HCT116 (cell line): ENCODE measurements at regions not wholly inside any gene's neighbourhood (a gene's known extent, or its start where the extent isn't known, plus 50 kb on each side); places are given as distances from the start of the nearest gene placed in this dataset.

Experiments
- ATAC-seq: fragments of 200-7000 bp; cut with Tn5 transposase; 2 replicates; pipeline ENCODE4 v1.9.1; 2020; ENCODE audit warnings: mild to moderate bottlenecking, moderate library complexity
- BruUV-seq: library from RNA; stranded (reverse); fragments of 400-500 nt; replicated peaks from 2 replicates; lab custom pipeline; 2021; lab: Mats Ljungman, UMichigan
- CTCF ChIA-PET: fragments of 300-600 bp; sonication (Branson Sonifier 250); formaldehyde crosslinking; loops from one replicate; lab custom pipeline; 2021; ENCODE audit warnings: antibody characterized with exemption; lab: Charles Lee
- POLR2A ChIA-PET: fragments of 300-600, 350-600 bp; sonication (Branson Sonifier 250); formaldehyde crosslinking; loops from one replicate; lab custom pipeline; 2021; ENCODE audit warnings: antibody characterized with exemption; lab: Charles Lee
- RAD21 ChIA-PET, 2 experiments: fragments of 300-600 bp; sonication (Branson Sonifier 250); formaldehyde crosslinking; loops; one replicate each; lab custom pipeline; 2023; ENCODE audit warnings: low total read pairs in 2 of 2; ENCODE audit not compliant: uncharacterized antibody in 2 of 2, unreplicated experiment in 2 of 2, low non-redundant PET in 1 of 2; lab: Charles Lee
- DNase-seq: peaks from one replicate; pipeline ENCODE4 v3.0.0-alpha.2; 2010; ENCODE audit warnings: low read depth, low spot score
- H2AFZ ChIP-seq: fragments of 200-600 bp; shearing (Covaris generic), sonication (generic); 2 replicates; pipeline ENCODE4 v1.6.1; 2017; ENCODE audit warnings: low read depth, mixed run types, mixed read lengths, antibody characterized with exemption, low read length; ENCODE audit not compliant: poor library complexity, severe bottlenecking
- H3K27ac ChIP-seq: 2 replicates; pipeline ENCODE4 v1.5.1; 2012; ENCODE audit warnings: low read depth, low read length
- H3K27me3 ChIP-seq: fragments of 200-600 bp; sonication (generic); 2 replicates; pipeline ENCODE4 v1.6.1; 2016; ENCODE audit warnings: mixed run types, low read length, mixed read lengths; ENCODE audit not compliant: insufficient read depth
- H3K36me3 ChIP-seq, 2 experiments: fragments of 200-500 bp in 1 of 2; fragments of 200-600 bp in 1 of 2; sonication (Bioruptor generic) in 1 of 2; sonication (generic) in 1 of 2; 2 replicates each; pipeline versions ENCODE4 v1.5.1 to v1.6.1; 2014 to 2016; ENCODE audit warnings: low read length in 2 of 2, inconsistent platforms in 1 of 2, mixed read lengths in 1 of 2, mixed run types in 1 of 2; ENCODE audit not compliant: insufficient read depth in 2 of 2, control insufficient read depth in 1 of 2
- H3K4me1 ChIP-seq, 2 experiments: fragments of 200-600 bp in 1 of 2; sonication (generic) in 1 of 2; 2 replicates each; pipeline versions ENCODE4 v1.5.1 to v1.6.1; 2012 to 2017; ENCODE audit warnings: low read length in 2 of 2, inconsistent platforms in 1 of 2, mild to moderate bottlenecking in 1 of 2, mixed read lengths in 1 of 2, mixed run types in 1 of 2, moderate library complexity in 1 of 2; ENCODE audit not compliant: insufficient read depth in 2 of 2, control insufficient read depth in 1 of 2
- H3K4me2 ChIP-seq: fragments of 200-600 bp; sonication (generic); 2 replicates; pipeline ENCODE4 v1.6.1; 2017; ENCODE audit warnings: mixed run types, low read length, mixed read lengths
- H3K4me3 ChIP-seq, 2 experiments: fragments of 200-600 bp in 1 of 2; sonication (generic) in 1 of 2; replicated peaks in 1 of 2; 2 replicates each; pipeline ENCODE4 v1.5.1; 2011 to 2016; ENCODE audit warnings: low read length in 2 of 2, control low read depth in 1 of 2, low read depth in 1 of 2, mild to moderate bottlenecking in 1 of 2, mixed read lengths in 1 of 2, mixed run types in 1 of 2
- H3K79me2 ChIP-seq: fragments of 200-600 bp; sonication (generic); 2 replicates; pipeline ENCODE4 v1.6.1; 2017; ENCODE audit warnings: mild to moderate bottlenecking, mixed run types, low read length, moderate library complexity, mixed read lengths; ENCODE audit not compliant: insufficient read depth
- H3K9ac ChIP-seq: fragments of 200-600 bp; sonication (generic); 2 replicates; pipeline ENCODE4 v1.6.1; 2016; ENCODE audit warnings: low read length, mixed read lengths
- H3K9me2 ChIP-seq: fragments of 200-600 bp; sonication (generic), shearing (Covaris generic); 2 replicates; pipeline ENCODE4 v1.6.1; 2017; ENCODE audit warnings: mixed run types, mild to moderate bottlenecking, moderate library complexity; ENCODE audit not compliant: insufficient read depth
- H3K9me3 ChIP-seq, 2 experiments: fragments of 200-500 bp in 1 of 2; fragments of 200-600 bp in 1 of 2; sonication (Bioruptor generic) in 1 of 2; sonication (generic) in 1 of 2; 2 replicates each; pipeline ENCODE4 v1.6.1; 2014 to 2017; ENCODE audit warnings: low read length in 2 of 2, mixed read lengths in 2 of 2, inconsistent platforms in 1 of 2, low read depth in 1 of 2, mild to moderate bottlenecking in 1 of 2, mixed run types in 1 of 2, moderate library complexity in 1 of 2; ENCODE audit not compliant: control insufficient read depth in 1 of 2, insufficient read depth in 1 of 2
- H4K20me1 ChIP-seq: fragments of 200-600 bp; sonication (generic), shearing (Covaris generic); 2 replicates; pipeline ENCODE4 v1.6.1; 2017; ENCODE audit warnings: mixed run types, mild to moderate bottlenecking, moderate library complexity; ENCODE audit not compliant: insufficient read depth
- CBX3 ChIP-seq: IDR thresholded peaks from 2 replicates; pipeline ENCODE4 v1.6.1; 2012; ENCODE audit warnings: low read depth
- CEBPB ChIP-seq: IDR thresholded peaks from 2 replicates; pipeline ENCODE4 v1.6.1; 2012; ENCODE audit warnings: low read depth
- CTCF ChIP-seq, 3 experiments: fragments of 200-600 bp in 1 of 3; sonication (generic) in 1 of 3; IDR thresholded peaks in 2 of 3; conservative IDR thresholded peaks in 1 of 3; 2 replicates each; pipeline ENCODE4 v1.5.1; 2012 to 2017; ENCODE audit warnings: low read depth in 2 of 3, low read length in 2 of 3, antibody characterized with exemption in 1 of 3, borderline replicate concordance in 1 of 3, control low read depth in 1 of 3, mild to moderate bottlenecking in 1 of 3, mixed read lengths in 1 of 3, mixed run types in 1 of 3, moderate library complexity in 1 of 3; ENCODE audit not compliant: insufficient read depth in 1 of 3
- EGR1 ChIP-seq: IDR thresholded peaks from 2 replicates; pipeline ENCODE4 v1.6.1; 2012; ENCODE audit warnings: low read depth
- EZH2 ChIP-seq: fragments of 200-600 bp; sonication (generic); IDR thresholded peaks from 2 replicates; pipeline ENCODE4 v1.6.1; 2017; ENCODE audit warnings: antibody characterized with exemption, mixed run types
- EZH2phosphoT487 ChIP-seq: fragments of 200-600 bp; IDR thresholded peaks from 2 replicates; pipeline ENCODE4 v1.6.1; 2018; ENCODE audit warnings: antibody characterized with exemption, borderline replicate concordance
- FOSL1 ChIP-seq: IDR thresholded peaks from 2 replicates; pipeline ENCODE4 v1.6.1; 2012; ENCODE audit warnings: low read depth
- JUND ChIP-seq: IDR thresholded peaks from 2 replicates; pipeline ENCODE4 v1.6.1; 2012
- POLR2AphosphoS5 ChIP-seq: IDR thresholded peaks from 2 replicates; pipeline ENCODE4 v1.6.1; 2011; ENCODE audit warnings: mild to moderate bottlenecking, low read depth, low read length, moderate library complexity
- RAD21 ChIP-seq: IDR thresholded peaks from 2 replicates; pipeline ENCODE4 v1.6.1; 2012; ENCODE audit warnings: low read depth, mild to moderate bottlenecking
- SIN3A ChIP-seq: IDR thresholded peaks from 2 replicates; pipeline ENCODE4 v1.6.1; 2012; ENCODE audit warnings: low read depth
- SP1 ChIP-seq: IDR thresholded peaks from 2 replicates; pipeline ENCODE4 v1.6.1; 2012; ENCODE audit warnings: low read depth
- SRF ChIP-seq: IDR thresholded peaks from 2 replicates; pipeline ENCODE4 v1.6.1; 2012; ENCODE audit warnings: low read depth
- TCF7L2 ChIP-seq: IDR thresholded peaks from 2 replicates; pipeline ENCODE4 v1.7.0; 2011; ENCODE audit warnings: borderline replicate concordance, inconsistent platforms; ENCODE audit not compliant: insufficient read depth, insufficient read length; ENCODE audit errors: extremely low read depth
- YY1 ChIP-seq: IDR thresholded peaks from 2 replicates; pipeline ENCODE4 v1.6.1; 2011; ENCODE audit warnings: low read length, low read depth, moderate library complexity, mild to moderate bottlenecking; ENCODE audit not compliant: insufficient replicate concordance; ENCODE audit errors: extremely low read depth
- ZNF274 ChIP-seq: fragments of 200-500 bp; sonication (Bioruptor generic); IDR thresholded peaks from 2 replicates; pipeline ENCODE4 v1.6.1; 2014; ENCODE audit warnings: mild to moderate bottlenecking, low read depth, low read length, inconsistent platforms
- intact Hi-C: fragments of 100-400 bp; cut with micrococcal nuclease; formaldehyde crosslinking; loops from 2 replicates; pipeline ENCODE4 v1.10.0; 2022
- TF ChIP-seq, protein P1 (sequence below): IDR thresholded peaks from 2 replicates; pipeline ENCODE4 v1.6.1; 2012
- TF ChIP-seq, protein P2 (sequence below): IDR thresholded peaks from 2 replicates; pipeline ENCODE4 v1.6.1; 2012; ENCODE audit warnings: low read depth
- TF ChIP-seq, protein P3 (sequence below): IDR thresholded peaks from 2 replicates; pipeline ENCODE4 v1.6.1; 2012

DNA sequence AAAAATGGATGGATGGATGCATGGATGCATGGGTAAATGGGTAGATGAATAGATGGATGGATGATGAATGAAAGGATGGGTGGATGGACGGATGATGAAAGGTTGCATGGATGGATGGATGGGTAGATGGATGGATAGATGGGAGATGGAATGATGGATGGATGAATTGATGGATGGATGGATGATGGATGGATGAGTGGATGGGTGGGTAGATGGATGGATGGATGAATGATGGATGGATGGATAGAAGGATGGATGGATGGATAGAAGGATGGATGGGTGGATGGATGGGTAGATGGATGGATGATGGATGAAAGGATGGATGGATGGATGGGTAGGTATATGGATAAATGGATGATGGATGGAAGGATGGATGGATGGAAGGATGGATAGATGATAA lies 115.1 kb upstream of the LSM14A start:
- Histone ChIP-seq H3K36me3 (no peaks in the 10 kb centered on the region), H2AFZ (no peak overlapping the region), H3K9me3 (no peaks in the 10 kb centered on the region), H3K4me1 (no peaks in the 10 kb centered on the region), H3K27ac (no peak overlapping the region), H3K79me2 (no peaks in the 10 kb centered on the region), H3K4me3 (no peak overlapping the region), H3K27me3 (no peaks in the 10 kb centered on the region), H3K4me2 (no peak overlapping the region), H3K9me2 (no peaks in the 10 kb centered on the region), H3K9ac (no peak overlapping the region), H4K20me1 (no peaks in the 10 kb centered on the region)
- ChIA-PET POLR2A (no interaction called here), RAD21 (no interaction called here), CTCF (no interaction called here)
- TF ChIP-seq RAD21 (no peak), CEBPB (no peak), EZH2phosphoT487 (no peak), EGR1 (no peak), SP1 (no peak), YY1 (no peak), POLR2AphosphoS5 (no peak), SRF (no peak), ZNF274 (no peak), TCF7L2 (no peak), JUND (no peak), SIN3A (no peak), EZH2 (no peak), FOSL1 (no peak), CTCF (IDR thresholded peaks at IDR 0.05 in 2 of 3, conservative IDR thresholded peaks at IDR 0.05 in 1 of 3; ENCODE audit: borderline replicate concordance in 1 of 3, insufficient read depth in 1 of 3, low read depth in 2 of 3, low read length in 2 of 3) (no peak), CBX3 (no peak)
- TF ChIP-seq, protein P1, sequence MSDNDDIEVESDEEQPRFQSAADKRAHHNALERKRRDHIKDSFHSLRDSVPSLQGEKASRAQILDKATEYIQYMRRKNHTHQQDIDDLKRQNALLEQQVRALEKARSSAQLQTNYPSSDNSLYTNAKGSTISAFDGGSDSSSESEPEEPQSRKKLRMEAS, result no peak
- TF ChIP-seq, protein P2, sequence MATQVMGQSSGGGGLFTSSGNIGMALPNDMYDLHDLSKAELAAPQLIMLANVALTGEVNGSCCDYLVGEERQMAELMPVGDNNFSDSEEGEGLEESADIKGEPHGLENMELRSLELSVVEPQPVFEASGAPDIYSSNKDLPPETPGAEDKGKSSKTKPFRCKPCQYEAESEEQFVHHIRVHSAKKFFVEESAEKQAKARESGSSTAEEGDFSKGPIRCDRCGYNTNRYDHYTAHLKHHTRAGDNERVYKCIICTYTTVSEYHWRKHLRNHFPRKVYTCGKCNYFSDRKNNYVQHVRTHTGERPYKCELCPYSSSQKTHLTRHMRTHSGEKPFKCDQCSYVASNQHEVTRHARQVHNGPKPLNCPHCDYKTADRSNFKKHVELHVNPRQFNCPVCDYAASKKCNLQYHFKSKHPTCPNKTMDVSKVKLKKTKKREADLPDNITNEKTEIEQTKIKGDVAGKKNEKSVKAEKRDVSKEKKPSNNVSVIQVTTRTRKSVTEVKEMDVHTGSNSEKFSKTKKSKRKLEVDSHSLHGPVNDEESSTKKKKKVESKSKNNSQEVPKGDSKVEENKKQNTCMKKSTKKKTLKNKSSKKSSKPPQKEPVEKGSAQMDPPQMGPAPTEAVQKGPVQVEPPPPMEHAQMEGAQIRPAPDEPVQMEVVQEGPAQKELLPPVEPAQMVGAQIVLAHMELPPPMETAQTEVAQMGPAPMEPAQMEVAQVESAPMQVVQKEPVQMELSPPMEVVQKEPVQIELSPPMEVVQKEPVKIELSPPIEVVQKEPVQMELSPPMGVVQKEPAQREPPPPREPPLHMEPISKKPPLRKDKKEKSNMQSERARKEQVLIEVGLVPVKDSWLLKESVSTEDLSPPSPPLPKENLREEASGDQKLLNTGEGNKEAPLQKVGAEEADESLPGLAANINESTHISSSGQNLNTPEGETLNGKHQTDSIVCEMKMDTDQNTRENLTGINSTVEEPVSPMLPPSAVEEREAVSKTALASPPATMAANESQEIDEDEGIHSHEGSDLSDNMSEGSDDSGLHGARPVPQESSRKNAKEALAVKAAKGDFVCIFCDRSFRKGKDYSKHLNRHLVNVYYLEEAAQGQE, result no peak
- TF ChIP-seq, protein P3, sequence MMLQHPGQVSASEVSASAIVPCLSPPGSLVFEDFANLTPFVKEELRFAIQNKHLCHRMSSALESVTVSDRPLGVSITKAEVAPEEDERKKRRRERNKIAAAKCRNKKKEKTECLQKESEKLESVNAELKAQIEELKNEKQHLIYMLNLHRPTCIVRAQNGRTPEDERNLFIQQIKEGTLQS, result no peak
- DNase-seq (no peak), ATAC-seq (no peak)
- no TSS peak for BruUV-seq
- intact Hi-C loops, result no loop called here
